Upper lobe of left lung (tissue), 4 donors: ENCODE measurements at regions not wholly inside any gene's neighbourhood (a gene's known extent, or its start where the extent isn't known, plus 50 kb on each side); places are given as distances from the start of the nearest gene placed in this dataset.

Experiments
- CTCF ChIP-seq, 6 experiments: fragments of 450-650 bp in 4 of 6; fragments of 200-600 bp in 2 of 6; sonication (generic) in 2 of 6; IDR thresholded peaks; one replicate each; pipeline ENCODE4 v1.5.1; 2016 to 2019; ENCODE audit warnings: antibody characterized with exemption in 6 of 6
- POLR2A ChIP-seq, 4 donors: fragments of 450-650 bp; IDR thresholded peaks; one replicate each; pipeline ENCODE4 v1.5.1; 2016 to 2017; ENCODE audit warnings: antibody characterized with exemption in 4 of 4, mild to moderate bottlenecking in 2 of 4
- POLR2AphosphoS5 ChIP-seq, 2 donors: sonication (generic); formaldehyde crosslinking; IDR thresholded peaks; one replicate each; pipeline ENCODE4 v1.5.1; 2017; ENCODE audit warnings: antibody characterized with exemption in 2 of 2

- no peak for TF ChIP-seq CTCF (IDR thresholded peaks at IDR 0.05)
- TF ChIP-seq POLR2A (IDR thresholded peaks at IDR 0.05) = no peak
- no peak for TF ChIP-seq POLR2AphosphoS5 (IDR thresholded peaks at IDR 0.05)
Observed at GRCh38 chrX:39018541-39018940, 217.3 kb downstream of the MID1IP1 start.
